Astrocyte (in vitro differentiated cells and primary cell): ENCODE measurements at regions not wholly inside any gene's neighbourhood (a gene's known extent, or its start where the extent isn't known, plus 50 kb on each side); places are given as distances from the start of the nearest gene placed in this dataset.

Source experiments
- DNase-seq: peaks from one replicate; pipeline ENCODE4 v3.0.0-alpha.2; 2010; ENCODE audit warnings: low read depth
- FAIRE-seq: peaks from 2 replicates; lab custom pipeline; 2011; peaks lifted over from hg19 to GRCh38; lab: Jason Lieb, UNC
- H2AFZ ChIP-seq: 2 replicates; pipeline ENCODE4 v1.6.0; 2012; ENCODE audit warnings: low read depth, low read length, inconsistent platforms
- H3K27ac ChIP-seq: 2 replicates; pipeline ENCODE4 v1.5.1; 2011; ENCODE audit warnings: low read depth, low read length, inconsistent platforms
- H3K27me3 ChIP-seq: 2 replicates; pipeline ENCODE4 v1.6.0; 2011; ENCODE audit warnings: low read length, inconsistent platforms; ENCODE audit not compliant: insufficient read depth
- H3K36me3 ChIP-seq: 2 replicates; pipeline ENCODE4 v1.5.1; 2011; ENCODE audit warnings: low read length, inconsistent platforms; ENCODE audit not compliant: insufficient read depth
- H3K4me1 ChIP-seq: 2 replicates; pipeline ENCODE4 v1.5.1; 2011; ENCODE audit warnings: low read length, inconsistent platforms; ENCODE audit not compliant: insufficient read depth
- H3K4me2 ChIP-seq: 2 replicates; pipeline ENCODE4 v1.6.0; 2012; ENCODE audit warnings: low read length, inconsistent platforms
- H3K4me3 ChIP-seq: 2 replicates; pipeline ENCODE4 v1.5.1; 2011; ENCODE audit warnings: low read depth, mild to moderate bottlenecking, low read length, inconsistent platforms; ENCODE audit not compliant: insufficient read depth
- H3K79me2 ChIP-seq: 2 replicates; pipeline ENCODE4 v1.6.0; 2012; ENCODE audit warnings: mild to moderate bottlenecking, low read length, inconsistent platforms; ENCODE audit not compliant: insufficient read depth
- H3K9ac ChIP-seq: 2 replicates; pipeline ENCODE4 v1.6.0; 2012; ENCODE audit warnings: mild to moderate bottlenecking, low read length, inconsistent platforms
- H3K9me3 ChIP-seq: 2 replicates; pipeline ENCODE4 v1.5.1; 2012; ENCODE audit warnings: low read depth, mild to moderate bottlenecking, low read length, inconsistent platforms; ENCODE audit not compliant: insufficient read depth
- H4K20me1 ChIP-seq: 2 replicates; pipeline ENCODE4 v1.6.0; 2012; ENCODE audit warnings: low read length, inconsistent platforms; ENCODE audit not compliant: insufficient read depth
- H3K27ac Mint-ChIP-seq: one replicate; pipeline ENCODE4 v1.8.0; 2021; ENCODE audit warnings: mild to moderate bottlenecking, mixed read lengths; ENCODE audit not compliant: unreplicated experiment
- H3K27me3 Mint-ChIP-seq: one replicate; pipeline ENCODE4 v1.8.0; 2021; ENCODE audit warnings: low read depth, mixed read lengths; ENCODE audit not compliant: unreplicated experiment
- H3K36me3 Mint-ChIP-seq: one replicate; pipeline ENCODE4 v1.8.0; 2021; ENCODE audit warnings: low read depth, mixed read lengths; ENCODE audit not compliant: unreplicated experiment
- H3K4me1 Mint-ChIP-seq: one replicate; pipeline ENCODE4 v1.8.0; 2021; ENCODE audit warnings: low read depth, mixed read lengths; ENCODE audit not compliant: unreplicated experiment
- H3K4me3 Mint-ChIP-seq: one replicate; pipeline ENCODE4 v1.8.0; 2021; ENCODE audit warnings: mild to moderate bottlenecking, moderate library complexity, mixed read lengths; ENCODE audit not compliant: unreplicated experiment
- H3K9me3 Mint-ChIP-seq: one replicate; pipeline ENCODE4 v1.8.0; 2021; ENCODE audit warnings: mild to moderate bottlenecking, mixed read lengths; ENCODE audit not compliant: unreplicated experiment
- EZH2 ChIP-seq: IDR thresholded peaks from 2 replicates; pipeline ENCODE4 v1.6.1; 2012; ENCODE audit warnings: mild to moderate bottlenecking, low read length, inconsistent platforms; ENCODE audit not compliant: insufficient read depth
- TF ChIP-seq, protein P1 (sequence below): IDR thresholded peaks from 2 replicates; pipeline ENCODE4 v1.5.1; 2011; ENCODE audit warnings: low read depth, mild to moderate bottlenecking, inconsistent platforms, low read length, moderate library complexity; ENCODE audit not compliant: insufficient read depth

DNA sequence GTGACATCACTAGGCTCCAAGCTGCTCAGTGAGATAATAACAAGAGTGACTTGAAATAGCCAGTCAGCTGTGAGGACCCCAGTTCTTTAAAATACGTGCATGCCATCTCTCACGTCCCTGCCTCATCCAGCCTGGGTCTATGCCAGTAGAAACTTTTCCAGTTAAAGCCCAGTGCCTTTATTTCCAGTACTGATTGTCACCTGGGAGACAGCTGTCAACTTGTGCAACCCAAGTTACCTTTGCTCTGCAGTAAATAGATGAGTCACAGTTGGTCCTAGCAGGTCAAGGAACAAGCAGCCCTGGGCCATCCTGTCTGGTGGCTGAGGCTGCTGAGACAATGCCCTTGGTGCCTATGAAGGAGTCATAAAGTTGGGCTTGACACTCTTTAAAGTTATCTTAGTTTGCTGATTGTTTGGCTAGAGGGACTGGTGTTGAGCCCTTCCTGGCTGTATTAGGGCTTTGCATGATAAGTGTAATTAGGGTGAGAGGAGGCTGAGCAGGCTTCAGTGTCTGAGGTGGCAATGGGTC, 228.7 kb downstream of the LACC1 start:
- TF ChIP-seq, protein P1, sequence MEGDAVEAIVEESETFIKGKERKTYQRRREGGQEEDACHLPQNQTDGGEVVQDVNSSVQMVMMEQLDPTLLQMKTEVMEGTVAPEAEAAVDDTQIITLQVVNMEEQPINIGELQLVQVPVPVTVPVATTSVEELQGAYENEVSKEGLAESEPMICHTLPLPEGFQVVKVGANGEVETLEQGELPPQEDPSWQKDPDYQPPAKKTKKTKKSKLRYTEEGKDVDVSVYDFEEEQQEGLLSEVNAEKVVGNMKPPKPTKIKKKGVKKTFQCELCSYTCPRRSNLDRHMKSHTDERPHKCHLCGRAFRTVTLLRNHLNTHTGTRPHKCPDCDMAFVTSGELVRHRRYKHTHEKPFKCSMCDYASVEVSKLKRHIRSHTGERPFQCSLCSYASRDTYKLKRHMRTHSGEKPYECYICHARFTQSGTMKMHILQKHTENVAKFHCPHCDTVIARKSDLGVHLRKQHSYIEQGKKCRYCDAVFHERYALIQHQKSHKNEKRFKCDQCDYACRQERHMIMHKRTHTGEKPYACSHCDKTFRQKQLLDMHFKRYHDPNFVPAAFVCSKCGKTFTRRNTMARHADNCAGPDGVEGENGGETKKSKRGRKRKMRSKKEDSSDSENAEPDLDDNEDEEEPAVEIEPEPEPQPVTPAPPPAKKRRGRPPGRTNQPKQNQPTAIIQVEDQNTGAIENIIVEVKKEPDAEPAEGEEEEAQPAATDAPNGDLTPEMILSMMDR = no peak
- no peak for TF ChIP-seq EZH2
- no peak overlapping the region for H2AFZ ChIP-seq

GRCh38 chr13:44110091-44110621, 230.5 kb downstream of the LACC1 start:
- no peak overlapping the region for H3K4me3 ChIP-seq
- H4K20me1 ChIP-seq = no peaks in the 10 kb centered on the region
- TF ChIP-seq, protein P1 = no peak
- no peak for TF ChIP-seq EZH2
- Mint-ChIP-seq H3K9me3 (peaks cover 5% of the 10 kb centered on the region), H3K27ac (no peak overlapping the region), H3K27me3 (peaks cover 8% of the 10 kb centered on the region), H3K4me1 (no peaks in the 10 kb centered on the region), H3K36me3 (no peaks in the 10 kb centered on the region), H3K4me3 (no peak overlapping the region)
- H3K4me1 ChIP-seq = no peaks in the 10 kb centered on the region
- no peak overlapping the region for H3K9ac ChIP-seq
- H3K9me3 ChIP-seq = no peaks in the 10 kb centered on the region
- FAIRE-seq (no peak), DNase-seq (no peak)
- no peak overlapping the region for H2AFZ ChIP-seq
- H3K79me2 ChIP-seq = no peaks in the 10 kb centered on the region
- no peaks in the 10 kb centered on the region for H3K36me3 ChIP-seq
- H3K27ac ChIP-seq = no peak overlapping the region
- no peak overlapping the region for H3K4me2 ChIP-seq
- H3K27me3 ChIP-seq = no peaks in the 10 kb centered on the region

More for the DNA sequence above, 228.7 kb downstream of the LACC1 start:
- H3K36me3 Mint-ChIP-seq = no peaks in the 10 kb centered on the region
- H3K27me3 Mint-ChIP-seq = peaks cover 8% of the 10 kb centered on the region
- H3K4me1 Mint-ChIP-seq = no peaks in the 10 kb centered on the region
- H4K20me1 ChIP-seq = no peaks in the 10 kb centered on the region
- no peaks in the 10 kb centered on the region for H3K36me3 ChIP-seq
- FAIRE-seq = no peak
- no peaks in the 10 kb centered on the region for H3K79me2 ChIP-seq
- H3K9me3 Mint-ChIP-seq = peaks cover 5% of the 10 kb centered on the region
- no peaks in the 10 kb centered on the region for H3K4me1 ChIP-seq
- H3K9me3 ChIP-seq = no peaks in the 10 kb centered on the region
- no peak overlapping the region for H3K27ac ChIP-seq
- H3K4me3 Mint-ChIP-seq = no peak overlapping the region
- DNase-seq = no peak
- no peak overlapping the region for H3K9ac ChIP-seq
- no peak overlapping the region for H3K4me2 ChIP-seq
- H3K27ac Mint-ChIP-seq = no peak overlapping the region
- H3K27me3 ChIP-seq = no peaks in the 10 kb centered on the region
- no peak overlapping the region for H3K4me3 ChIP-seq

DNA sequence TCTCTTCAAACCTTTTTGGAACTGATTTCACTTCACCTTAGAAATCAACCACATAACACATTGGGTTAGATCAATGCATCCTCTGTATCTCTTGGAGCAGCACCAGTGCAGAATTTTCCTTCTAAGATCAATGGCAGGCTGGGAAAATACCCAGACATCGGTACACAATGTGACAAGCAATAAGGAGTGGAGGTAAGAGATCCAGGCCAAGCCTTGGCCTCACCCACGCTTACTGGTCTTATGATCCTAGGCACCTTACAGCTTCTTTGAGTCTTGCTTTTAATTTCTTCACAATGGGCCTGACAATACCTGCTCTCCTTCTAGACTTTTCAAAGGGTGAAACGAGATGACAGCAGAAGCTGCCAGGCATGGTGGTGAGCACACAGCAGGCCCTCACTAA, 232.0 kb downstream of the LACC1 start:
- Mint-ChIP-seq H3K27me3 (peaks cover 8% of the 10 kb centered on the region), H3K9me3 (peaks cover 5% of the 10 kb centered on the region), H3K4me1 (peaks cover 1% of the 10 kb centered on the region), H3K27ac (no peak overlapping the region), H3K4me3 (no peak overlapping the region), H3K36me3 (no peaks in the 10 kb centered on the region)
- Histone ChIP-seq H2AFZ (no peak overlapping the region), H3K9ac (no peak overlapping the region), H3K79me2 (no peaks in the 10 kb centered on the region), H3K4me2 (no peak overlapping the region), H3K27ac (no peak overlapping the region), H3K27me3 (no peaks in the 10 kb centered on the region), H3K36me3 (no peaks in the 10 kb centered on the region), H4K20me1 (no peaks in the 10 kb centered on the region), H3K9me3 (no peaks in the 10 kb centered on the region), H3K4me1 (no peaks in the 10 kb centered on the region), H3K4me3 (no peak overlapping the region)
- DNase-seq = no peak
- no peak for FAIRE-seq
- no peak for TF ChIP-seq EZH2
- TF ChIP-seq, protein P1 = no peak
